PC-9 (cell line): ENCODE measurements at regions not wholly inside any gene's neighbourhood (a gene's known extent, or its start where the extent isn't known, plus 50 kb on each side); places are given as distances from the start of the nearest gene placed in this dataset.

ENCODE experiments used
- EZH2 ChIP-seq: fragments of 200-600 bp; sonication (generic); IDR thresholded peaks from 2 replicates; pipeline ENCODE4 v1.8.0; 2017; ENCODE audit warnings: antibody characterized with exemption, low read depth
- TF ChIP-seq, protein P1 (sequence below): fragments of 200-600 bp; sonication (generic); conservative IDR thresholded peaks from 2 replicates; pipeline ENCODE4 v1.6.1; 2017; ENCODE audit warnings: mixed run types, antibody characterized with exemption, mild to moderate bottlenecking, moderate library complexity

DNA sequence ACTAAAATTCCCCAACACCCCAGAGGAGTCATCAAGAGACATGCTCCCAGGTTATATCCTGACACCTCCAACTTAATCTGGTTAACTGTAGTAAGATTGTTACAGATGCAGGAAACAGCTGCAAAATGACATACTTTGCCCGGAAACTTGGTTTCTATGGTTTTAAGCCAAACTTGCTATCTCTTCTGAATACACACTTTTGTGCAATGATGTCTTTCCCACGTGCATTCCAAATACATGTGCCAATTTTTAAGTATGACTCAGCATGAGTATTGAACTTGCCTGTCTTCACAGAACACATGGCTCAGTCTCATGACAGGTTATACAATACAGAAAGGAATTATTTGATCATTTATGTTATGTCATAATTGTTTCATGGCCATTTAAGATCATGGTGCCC lies 207.0 kb upstream of the DCBLD2 start:
- no peak for TF ChIP-seq EZH2
- TF ChIP-seq, protein P1, sequence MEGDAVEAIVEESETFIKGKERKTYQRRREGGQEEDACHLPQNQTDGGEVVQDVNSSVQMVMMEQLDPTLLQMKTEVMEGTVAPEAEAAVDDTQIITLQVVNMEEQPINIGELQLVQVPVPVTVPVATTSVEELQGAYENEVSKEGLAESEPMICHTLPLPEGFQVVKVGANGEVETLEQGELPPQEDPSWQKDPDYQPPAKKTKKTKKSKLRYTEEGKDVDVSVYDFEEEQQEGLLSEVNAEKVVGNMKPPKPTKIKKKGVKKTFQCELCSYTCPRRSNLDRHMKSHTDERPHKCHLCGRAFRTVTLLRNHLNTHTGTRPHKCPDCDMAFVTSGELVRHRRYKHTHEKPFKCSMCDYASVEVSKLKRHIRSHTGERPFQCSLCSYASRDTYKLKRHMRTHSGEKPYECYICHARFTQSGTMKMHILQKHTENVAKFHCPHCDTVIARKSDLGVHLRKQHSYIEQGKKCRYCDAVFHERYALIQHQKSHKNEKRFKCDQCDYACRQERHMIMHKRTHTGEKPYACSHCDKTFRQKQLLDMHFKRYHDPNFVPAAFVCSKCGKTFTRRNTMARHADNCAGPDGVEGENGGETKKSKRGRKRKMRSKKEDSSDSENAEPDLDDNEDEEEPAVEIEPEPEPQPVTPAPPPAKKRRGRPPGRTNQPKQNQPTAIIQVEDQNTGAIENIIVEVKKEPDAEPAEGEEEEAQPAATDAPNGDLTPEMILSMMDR: no peak
